ENCODE measurements at regions not wholly inside any gene's neighbourhood (a gene's known extent, or its start where the extent isn't known, plus 50 kb on each side); places are given as distances from the start of the nearest gene placed in this dataset.

- Histone ChIP-seq H2AFZ (ENCODE audit: low read depth, low read length, severe bottlenecking) (no peak overlapping the region), H3K4me3 (ENCODE audit: insufficient read depth, low read length, poor library complexity, severe bottlenecking) (no peak overlapping the region), H3K27me3 (ENCODE audit: low read length) (no peaks in the 10 kb centered on the region), H3K9ac (ENCODE audit: low read length) (no peak overlapping the region), H3K9me2 (replicated peaks; ENCODE audit: insufficient read depth, low read length) (no peaks in the 10 kb centered on the region), H3K36me3 (ENCODE audit: low read length) (no peaks in the 10 kb centered on the region), H3K79me2 (ENCODE audit: insufficient read depth, low read length) (no peaks in the 10 kb centered on the region), H3K4me2 (ENCODE audit: low read depth, low read length, poor library complexity, severe bottlenecking) (no peak overlapping the region), H3K27ac (ENCODE audit: low read depth, low read length) (no peak overlapping the region), H3F3A (ENCODE audit: insufficient read depth) (no peaks in the 10 kb centered on the region), H3K9me3 (ENCODE audit: insufficient read depth, low read length) (no peaks in the 10 kb centered on the region), H4K20me1 (ENCODE audit: low read depth, low read length) (no peaks in the 10 kb centered on the region)
- no peak for TF ChIP-seq CTCF (IDR thresholded peaks at IDR 0.05; ENCODE audit: insufficient read depth, low read length, poor library complexity, severe bottlenecking)
- TF ChIP-seq EZH2phosphoT487 (conservative IDR thresholded peaks at IDR 0.05; ENCODE audit: low read length): no peak
These were observed 57.1 kb upstream of the CYSLTR1 start for GRCh38 chrX:78384486-78384885.

GRCh38 chrX:78383594-78383993 is 56.2 kb upstream of the CYSLTR1 start:
- H3K4me2 ChIP-seq (ENCODE audit: low read depth, low read length, poor library complexity, severe bottlenecking): no peak overlapping the region
- TF ChIP-seq CTCF (IDR thresholded peaks at IDR 0.05; ENCODE audit: insufficient read depth, low read length, poor library complexity, severe bottlenecking) (no peak), EZH2phosphoT487 (conservative IDR thresholded peaks at IDR 0.05; ENCODE audit: low read length) (no peak)
- no peaks in the 10 kb centered on the region for H3F3A ChIP-seq (ENCODE audit: insufficient read depth)
- no peaks in the 10 kb centered on the region for H4K20me1 ChIP-seq (ENCODE audit: low read depth, low read length)
- H3K79me2 ChIP-seq (ENCODE audit: insufficient read depth, low read length): no peaks in the 10 kb centered on the region
- H3K9me3 ChIP-seq (ENCODE audit: insufficient read depth, low read length): no peaks in the 10 kb centered on the region
- no peaks in the 10 kb centered on the region for H3K9me2 ChIP-seq (replicated peaks; ENCODE audit: insufficient read depth, low read length)
- no peak overlapping the region for H3K27ac ChIP-seq (ENCODE audit: low read depth, low read length)
- no peaks in the 10 kb centered on the region for H3K36me3 ChIP-seq (ENCODE audit: low read length)
- H3K27me3 ChIP-seq (ENCODE audit: low read length): no peaks in the 10 kb centered on the region
- no peak overlapping the region for H2AFZ ChIP-seq (ENCODE audit: low read depth, low read length, severe bottlenecking)
- no peak overlapping the region for H3K9ac ChIP-seq (ENCODE audit: low read length)
- no peak overlapping the region for H3K4me3 ChIP-seq (ENCODE audit: insufficient read depth, low read length, poor library complexity, severe bottlenecking)

- H3K27ac ChIP-seq (ENCODE audit: low read depth, low read length): no peak overlapping the region
- no peaks in the 10 kb centered on the region for H4K20me1 ChIP-seq (ENCODE audit: low read depth, low read length)
- H3F3A ChIP-seq (ENCODE audit: insufficient read depth): no peaks in the 10 kb centered on the region
- H3K4me2 ChIP-seq (ENCODE audit: low read depth, low read length, poor library complexity, severe bottlenecking): no peak overlapping the region
- H3K9me2 ChIP-seq (replicated peaks; ENCODE audit: insufficient read depth, low read length): no peaks in the 10 kb centered on the region
- no peaks in the 10 kb centered on the region for H3K79me2 ChIP-seq (ENCODE audit: insufficient read depth, low read length)
- H3K9me3 ChIP-seq (ENCODE audit: insufficient read depth, low read length): no peaks in the 10 kb centered on the region
- TF ChIP-seq CTCF (IDR thresholded peaks at IDR 0.05; ENCODE audit: insufficient read depth, low read length, poor library complexity, severe bottlenecking) (no peak), EZH2phosphoT487 (conservative IDR thresholded peaks at IDR 0.05; ENCODE audit: low read length) (no peak)
- H3K27me3 ChIP-seq (ENCODE audit: low read length): no peaks in the 10 kb centered on the region
- H3K36me3 ChIP-seq (ENCODE audit: low read length): no peaks in the 10 kb centered on the region
- H3K4me3 ChIP-seq (ENCODE audit: insufficient read depth, low read length, poor library complexity, severe bottlenecking): no peak overlapping the region
- H3K9ac ChIP-seq (ENCODE audit: low read length): no peak overlapping the region
- no peak overlapping the region for H2AFZ ChIP-seq (ENCODE audit: low read depth, low read length, severe bottlenecking)
These were observed 51.2 kb upstream of the CYSLTR1 start for GRCh38 chrX:78378476-78379115.

All from SU-DHL-6 (cell line).